PFSK-1 (cell line): ENCODE measurements at regions not wholly inside any gene's neighbourhood (a gene's known extent, or its start where the extent isn't known, plus 50 kb on each side); places are given as distances from the start of the nearest gene placed in this dataset.

Experiments
- FOXP2 ChIP-seq: optimal IDR thresholded peaks from 2 replicates; pipeline ENCODE3; 2011; ENCODE audit warnings: borderline replicate concordance, control low read depth, inconsistent platforms; ENCODE audit not compliant: insufficient read depth; ENCODE audit errors: extremely low read length, extremely low read depth
- POLR2AphosphoS5 ChIP-seq: IDR thresholded peaks from 2 replicates; pipeline ENCODE4 v1.6.1; 2012; ENCODE audit warnings: low read depth, mild to moderate bottlenecking, control low read depth, low read length, moderate library complexity
- REST ChIP-seq, 2 experiments: IDR thresholded peaks; 2 replicates each; pipeline versions ENCODE4 v1.6.1 to v1.8.0; 2011 to 2012; ENCODE audit warnings: low read depth in 2 of 2, low read length in 2 of 2, control low read depth in 1 of 2, inconsistent platforms in 1 of 2, mild to moderate bottlenecking in 1 of 2, moderate library complexity in 1 of 2; ENCODE audit not compliant: insufficient read depth in 1 of 2
- SIN3A ChIP-seq: IDR thresholded peaks from 2 replicates; pipeline ENCODE4 v1.6.1; 2012; ENCODE audit warnings: mild to moderate bottlenecking, low read length, moderate library complexity, borderline replicate concordance; ENCODE audit not compliant: insufficient read depth
- TAF1 ChIP-seq: IDR thresholded peaks from 2 replicates; pipeline ENCODE4 v1.6.1; 2012; ENCODE audit warnings: low read length, control low read depth, borderline replicate concordance; ENCODE audit not compliant: insufficient read depth

GRCh38 chr3:144866476-144866875 lies 894.9 kb downstream of the DIPK2A start:
- TF ChIP-seq POLR2AphosphoS5 (no peak), TAF1 (no peak), FOXP2 (no peak), SIN3A (no peak), REST (IDR thresholded peaks at IDR 0.05; ENCODE audit: insufficient read depth in 1 of 2, low read depth in 2 of 2, low read length in 2 of 2) (no peak)

GRCh38 chr3:144868506-144868905 lies 896.9 kb downstream of the DIPK2A start:
- TF ChIP-seq SIN3A, result no peak
- no peak for TF ChIP-seq REST (IDR thresholded peaks at IDR 0.05; ENCODE audit: insufficient read depth in 1 of 2, low read depth in 2 of 2, low read length in 2 of 2)
- TF ChIP-seq TAF1, result no peak
- no peak for TF ChIP-seq FOXP2

GRCh38 chr3:144873066-144873465 lies 901.4 kb downstream of the DIPK2A start:
- TF ChIP-seq FOXP2 (no peak), TAF1 (no peak), REST (IDR thresholded peaks at IDR 0.05; ENCODE audit: insufficient read depth in 1 of 2, low read depth in 2 of 2, low read length in 2 of 2) (no peak), SIN3A (no peak), POLR2AphosphoS5 (no peak)

GRCh38 chr3:144875211-144875610 lies 903.6 kb downstream of the DIPK2A start:
- no peak for TF ChIP-seq POLR2AphosphoS5
- TF ChIP-seq FOXP2, result no peak
- TF ChIP-seq SIN3A, result no peak
- no peak for TF ChIP-seq TAF1
- no peak for TF ChIP-seq REST (IDR thresholded peaks at IDR 0.05; ENCODE audit: insufficient read depth in 1 of 2, low read depth in 2 of 2, low read length in 2 of 2)

- TF ChIP-seq TAF1, result no peak
- no peak for TF ChIP-seq POLR2AphosphoS5
- no peak for TF ChIP-seq REST (IDR thresholded peaks at IDR 0.05; ENCODE audit: insufficient read depth in 1 of 2, low read depth in 2 of 2, low read length in 2 of 2)
- TF ChIP-seq SIN3A, result no peak
- TF ChIP-seq FOXP2, result no peak
These were observed 905.7 kb downstream of the DIPK2A start for GRCh38 chr3:144877356-144877755.
